Stimulated activated CD4-positive, alpha-beta T cell treated with anti-CD3 and anti-CD28 coated beads, Interleukin-12 subunit alpha, Interleukin-12 subunit beta, amount 100 ng/mL, for 24 hours (primary cell): ENCODE measurements at regions not wholly inside any gene's neighbourhood (a gene's known extent, or its start where the extent isn't known, plus 50 kb on each side); places are given as distances from the start of the nearest gene placed in this dataset.
"Not testable (repeated sequence)": the region's sequence is repeated elsewhere in the genome, so short reads cannot be mapped to it uniquely, and the experiment has no call there.

ENCODE experiments used
- DNase-seq, 2 experiments: peaks; one replicate each; pipeline ENCODE4 v3.0.0-alpha.2; 2020; ENCODE audit warnings: low read depth in 2 of 2

GRCh38 chr2:125364192-125364983 lies 1291.6 kb upstream of the GYPC start:
- no peak for DNase-seq

GRCh38 chr2:125364984-125365265 lies 1291.0 kb upstream of the GYPC start:
- DNase-seq, result no peak

DNA sequence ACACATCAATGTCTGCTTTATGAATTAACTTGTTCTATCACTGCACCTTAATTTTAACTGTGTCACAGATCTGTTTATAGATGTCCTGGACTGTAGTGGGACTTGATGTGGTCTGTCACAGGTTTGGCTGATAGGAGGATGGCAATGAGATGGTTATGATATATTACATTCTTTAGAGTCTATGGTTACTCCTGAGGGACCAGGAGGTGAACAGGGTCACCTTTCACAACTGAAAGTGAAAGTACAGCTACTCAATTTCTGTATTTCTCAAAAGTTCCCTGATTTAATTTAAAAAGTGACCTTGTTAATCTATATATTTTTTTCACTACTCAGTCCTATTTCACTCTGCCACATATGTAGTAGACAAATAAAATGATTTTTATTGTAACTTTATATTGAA lies 1284.1 kb upstream of the GYPC start:
- DNase-seq, result no peak

DNA sequence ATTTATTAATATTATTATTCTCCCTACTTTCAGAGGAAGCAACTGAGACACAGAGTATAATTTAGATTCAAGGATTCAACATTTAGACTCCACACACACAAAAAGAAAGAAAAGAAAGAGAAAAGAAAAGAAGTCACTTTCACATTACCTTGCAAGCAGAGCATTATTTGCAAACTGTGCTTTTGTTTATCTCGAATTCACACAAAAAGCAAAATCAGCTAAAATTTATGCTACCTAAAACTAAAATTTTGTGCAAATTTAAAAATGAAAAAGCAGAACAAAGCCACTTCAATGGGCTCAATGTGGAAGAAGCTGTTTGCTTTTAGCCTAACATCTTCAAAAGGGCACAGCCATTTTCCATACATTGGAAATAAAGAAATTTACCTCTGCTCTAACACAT lies 1282.7 kb upstream of the GYPC start:
- DNase-seq, result no peak

- no peak for DNase-seq
These were observed 1269.9 kb upstream of the GYPC start for GRCh38 chr2:125386074-125386473.

DNA sequence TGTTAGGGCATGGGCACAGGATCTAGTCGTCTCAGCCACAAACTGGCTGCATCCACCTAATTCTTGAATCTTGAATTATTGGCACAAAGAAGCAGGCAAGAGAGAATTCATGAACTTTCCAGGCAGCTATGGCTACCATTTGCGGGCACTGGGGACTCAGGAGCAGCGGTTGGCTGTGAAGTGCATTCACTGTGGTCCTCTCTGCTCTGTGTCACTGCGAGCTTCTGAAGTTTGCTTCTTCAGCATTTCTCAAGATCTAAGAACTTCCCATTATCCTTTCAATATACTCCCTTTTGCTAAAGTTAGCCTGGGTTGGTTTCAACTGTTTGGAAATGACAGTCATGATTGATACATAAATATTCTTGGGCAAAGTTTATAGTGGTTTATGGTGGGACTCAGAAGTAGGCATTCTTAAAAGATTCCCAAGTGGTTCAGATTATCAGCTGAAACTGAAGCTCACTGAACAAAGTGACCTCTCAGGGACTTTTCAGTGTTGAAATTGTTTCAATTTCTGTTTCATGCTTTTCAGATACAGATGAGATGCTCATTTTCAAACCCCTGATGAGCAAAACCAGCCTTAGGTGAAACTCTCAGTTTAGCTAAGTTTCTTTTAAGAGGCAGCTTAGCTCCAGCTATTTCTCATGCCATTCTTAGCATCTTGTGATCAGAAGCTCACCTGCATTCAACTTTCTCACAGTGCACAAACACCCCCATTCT lies 1258.3 kb upstream of the GYPC start:
- no peak for DNase-seq

GRCh38 chr2:125398738-125399524 lies 1257.0 kb upstream of the GYPC start:
- no peak for DNase-seq

DNA sequence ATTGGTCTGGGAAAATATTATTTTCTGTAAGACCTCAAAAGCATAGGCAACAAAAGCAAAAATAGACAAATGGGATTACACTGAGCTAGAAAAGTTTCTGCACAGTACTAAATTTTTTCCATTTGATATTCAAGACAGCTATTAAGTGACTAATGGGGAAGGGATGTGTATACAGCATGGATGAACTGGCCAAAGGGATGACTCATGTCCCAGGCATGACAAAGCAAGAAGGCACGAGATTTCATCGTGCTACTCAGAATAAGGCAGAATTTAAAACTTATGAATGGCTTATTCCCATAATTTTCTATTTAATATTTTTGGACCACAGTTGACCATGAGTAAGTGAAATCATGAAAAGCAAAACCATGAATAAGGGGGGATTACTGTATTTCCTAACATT lies 1250.1 kb upstream of the GYPC start:
- no peak for DNase-seq

- no peak for DNase-seq
These were observed 1247.0 kb upstream of the GYPC start for GRCh38 chr2:125408874-125409538.

DNA sequence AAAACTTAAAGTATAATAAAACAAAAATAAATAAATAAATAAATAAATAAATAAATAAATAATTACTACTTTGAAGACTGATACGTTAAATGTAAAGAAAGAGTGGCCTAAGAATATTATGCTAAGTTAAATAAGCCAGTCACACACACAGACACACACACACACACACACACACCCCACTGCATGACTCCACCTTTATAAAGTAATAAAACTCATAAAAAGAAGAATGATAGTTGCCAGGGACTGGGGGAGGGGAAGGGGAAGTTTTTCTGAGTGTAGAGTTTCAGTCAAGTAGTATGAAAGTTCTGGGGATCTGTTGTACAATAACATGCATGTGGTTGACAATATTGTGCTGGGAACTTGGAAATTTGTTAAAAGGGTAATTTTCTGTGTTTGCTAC lies 1237.5 kb upstream of the GYPC start:
- no peak for DNase-seq

- DNase-seq, result not testable (repeated sequence)
These were observed 1233.7 kb upstream of the GYPC start for GRCh38 chr2:125422198-125422770.

- DNase-seq, result no peak
These were observed 1231.6 kb upstream of the GYPC start for GRCh38 chr2:125424266-125424785.

GRCh38 chr2:125427721-125428315 lies 1228.1 kb upstream of the GYPC start:
- DNase-seq, result no peak

- no peak for DNase-seq
These were observed 1211.9 kb upstream of the GYPC start for GRCh38 chr2:125444106-125444505.

GRCh38 chr2:125445495-125445894 lies 1210.5 kb upstream of the GYPC start:
- no peak for DNase-seq

DNA sequence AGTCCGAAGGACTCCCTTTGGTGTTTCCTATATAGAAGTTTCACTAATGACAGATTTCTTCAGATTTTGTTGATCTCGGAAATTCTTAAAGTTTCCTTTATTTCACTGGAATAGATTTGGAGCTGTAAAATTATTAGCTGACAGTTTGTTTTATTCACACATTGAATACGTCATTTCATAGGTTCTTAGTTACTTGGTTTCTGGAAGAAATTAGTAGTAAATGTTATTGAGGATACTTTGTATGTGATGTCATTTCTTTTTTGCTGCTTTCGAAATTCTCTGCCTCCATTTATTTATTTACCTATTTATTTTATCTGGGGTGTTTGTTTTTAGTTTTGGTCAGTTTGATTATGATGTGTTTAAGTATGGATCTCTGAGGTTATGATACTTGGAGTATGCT lies 1205.9 kb upstream of the GYPC start:
- DNase-seq, result no peak

DNA sequence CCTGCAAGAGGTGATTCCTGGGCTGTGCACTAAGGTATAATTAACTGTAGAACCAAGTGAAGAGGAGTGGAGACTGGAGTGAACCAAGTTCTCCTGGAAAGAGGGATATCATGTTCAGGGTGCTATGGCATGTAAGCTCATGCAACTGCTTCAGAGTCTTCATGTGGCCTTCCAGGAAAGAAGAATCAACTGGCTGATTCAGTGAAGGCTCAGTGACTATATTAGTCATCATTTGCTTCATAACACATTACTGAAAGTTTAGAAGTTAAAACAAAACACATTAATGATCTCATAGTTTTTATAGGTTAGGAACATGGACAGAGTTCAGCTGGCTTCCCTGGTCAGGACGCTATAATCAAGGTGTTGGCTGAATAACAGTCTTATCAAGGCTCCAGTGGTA lies 1200.8 kb upstream of the GYPC start:
- no peak for DNase-seq

DNA sequence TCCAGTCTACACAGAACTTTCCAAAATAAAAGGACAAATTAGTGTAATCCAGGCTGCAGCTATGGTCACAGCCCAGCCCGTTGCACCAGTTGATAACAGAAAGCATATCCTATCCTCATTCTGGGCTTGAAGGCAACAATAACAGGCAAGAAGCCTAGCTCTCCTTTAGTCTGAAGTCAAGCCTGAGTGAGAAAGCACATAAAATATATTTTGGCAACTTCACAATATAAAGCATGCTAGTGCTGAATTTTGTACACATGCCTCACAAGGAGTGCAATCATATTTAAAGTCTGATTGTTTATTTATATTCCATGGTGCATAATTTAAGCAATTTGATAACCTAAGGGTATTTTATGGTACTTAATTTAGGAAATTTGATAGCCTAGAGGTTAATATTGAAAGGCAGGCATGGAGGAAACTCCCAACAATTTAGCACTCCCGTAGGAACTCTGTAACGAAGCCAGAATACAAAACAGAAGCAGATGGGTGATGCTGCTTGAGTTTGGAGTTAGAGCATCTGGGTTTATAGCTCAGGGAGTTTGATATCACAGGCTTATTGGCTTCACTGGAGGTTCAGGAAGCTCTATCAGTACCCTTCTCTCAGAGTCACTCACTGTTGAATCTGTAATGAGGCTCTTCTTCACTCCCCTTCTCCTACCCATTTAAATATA lies 1199.1 kb upstream of the GYPC start:
- DNase-seq, result no peak

- no peak for DNase-seq
These were observed 1184.0 kb upstream of the GYPC start for GRCh38 chr2:125471963-125472362.

DNA sequence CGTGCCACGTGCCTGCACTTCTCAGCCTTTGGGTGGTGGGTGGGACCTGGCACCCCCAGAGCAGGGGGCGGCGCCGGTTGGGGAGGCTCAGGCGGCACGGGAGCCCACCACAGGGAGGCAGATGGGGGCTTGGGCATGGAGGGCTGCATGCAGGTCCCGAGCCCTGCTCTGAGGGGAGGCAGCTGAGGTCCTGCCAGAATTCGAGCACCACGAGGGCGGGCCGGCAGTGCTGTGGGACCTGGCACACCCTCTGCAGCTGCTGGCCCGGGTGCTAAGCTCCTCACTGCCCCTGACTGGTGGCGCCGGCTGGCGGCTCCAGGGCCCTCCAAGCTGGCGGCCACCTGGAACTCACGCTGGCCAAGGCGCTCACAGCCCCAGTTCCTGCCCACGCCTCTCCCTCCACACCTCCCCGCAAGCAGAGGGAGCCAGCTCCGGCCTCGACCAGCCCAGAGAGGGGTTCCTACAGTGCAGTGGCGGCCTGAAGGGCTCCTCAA lies 1176.8 kb upstream of the GYPC start:
- no peak for DNase-seq

GRCh38 chr2:125490308-125490707 lies 1165.7 kb upstream of the GYPC start:
- no peak for DNase-seq
